Kasumi-1 (cell line): ENCODE measurements at regions not wholly inside any gene's neighbourhood (a gene's known extent, or its start where the extent isn't known, plus 50 kb on each side); places are given as distances from the start of the nearest gene placed in this dataset.
"Not testable (repeated sequence)": the region's sequence is repeated elsewhere in the genome, so short reads cannot be mapped to it uniquely, and the experiment has no call there.

Source experiments
- DNase-seq, 2 experiments: peaks; one replicate each; lab custom pipeline; 2025; lab: John Stamatoyannopoulos, UW

- no peak for DNase-seq
Observed at GRCh38 chr3:63719796-63720445, 67.4 kb downstream of the SNTN start.

GRCh38 chr3:63720951-63721350 lies 68.5 kb downstream of the SNTN start:
- not testable (repeated sequence) for DNase-seq

- no peak for DNase-seq
Observed at GRCh38 chr3:63724987-63725386, 72.5 kb downstream of the SNTN start.

GRCh38 chr3:63726656-63727055 lies 74.2 kb downstream of the SNTN start:
- DNase-seq = no peak

DNA sequence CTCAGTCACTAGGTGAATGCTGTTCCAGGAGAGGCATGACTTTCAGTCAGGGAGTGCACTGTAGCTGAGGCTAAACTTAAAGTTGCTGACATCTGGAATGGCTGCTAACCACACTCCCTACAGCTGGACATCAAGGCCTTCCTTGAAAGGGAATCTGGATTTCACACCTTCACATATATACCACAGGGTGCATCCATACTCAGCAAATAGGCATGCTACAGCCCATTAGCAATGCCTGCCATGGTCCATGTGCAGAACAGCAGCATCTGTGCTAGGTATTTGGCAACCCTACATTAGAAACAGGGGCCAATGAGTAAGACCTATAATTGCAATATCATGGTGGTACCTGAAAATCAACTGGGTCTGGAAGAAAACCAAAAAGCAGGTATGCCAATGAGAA lies 74.8 kb downstream of the SNTN start:
- no peak for DNase-seq

GRCh38 chr3:63731866-63732265 lies 79.4 kb downstream of the SNTN start:
- DNase-seq = no peak

DNA sequence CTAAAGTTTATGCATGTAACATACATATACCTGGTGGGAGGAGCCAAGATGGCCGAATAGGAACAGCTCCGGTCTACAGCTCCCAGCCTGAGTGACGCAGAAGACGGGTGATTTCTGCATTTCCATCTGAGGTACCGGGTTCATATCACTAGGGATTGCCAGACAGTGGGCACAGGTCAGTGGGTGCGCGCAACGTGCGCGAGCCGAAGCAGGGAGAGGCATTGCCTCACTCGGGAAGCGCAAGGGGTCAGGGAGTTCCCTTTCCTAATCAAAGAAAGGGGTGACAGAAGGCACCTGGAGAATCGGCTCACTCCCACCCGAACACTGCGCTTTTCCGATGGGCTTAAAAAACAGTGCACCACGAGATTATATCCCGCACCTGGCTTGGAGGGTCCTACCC lies 80.8 kb downstream of the SNTN start:
- DNase-seq = not testable (repeated sequence)

DNA sequence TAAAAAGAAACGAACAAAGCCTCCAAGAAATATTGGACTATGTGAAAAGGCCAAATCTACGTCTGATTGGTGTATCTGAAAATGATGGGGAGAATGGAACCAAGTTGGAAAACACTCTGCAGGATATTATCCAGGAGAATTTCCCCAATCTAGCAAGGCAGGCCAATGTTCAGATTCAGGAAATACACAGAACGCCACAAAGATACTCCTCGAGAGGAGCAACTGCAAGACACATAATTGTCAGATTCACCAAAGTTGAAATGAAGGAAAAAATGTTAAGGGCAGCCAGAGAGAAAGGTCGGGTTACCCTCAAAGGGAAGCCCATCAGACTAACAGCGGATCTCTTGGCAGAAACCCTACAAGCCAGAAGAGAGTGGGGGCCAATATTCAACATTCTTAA lies 82.2 kb downstream of the SNTN start:
- DNase-seq = not testable (repeated sequence)

- DNase-seq = not testable (repeated sequence)
Observed at GRCh38 chr3:63736757-63737156, 82.3 kb upstream of the C3orf49 start.

- not testable (repeated sequence) for DNase-seq
Observed at GRCh38 chr3:63738577-63738976, 80.5 kb upstream of the C3orf49 start.

- DNase-seq = no peak
Observed at GRCh38 chr3:63739474-63739873, 79.6 kb upstream of the C3orf49 start.

GRCh38 chr3:63740116-63740515 lies 79.0 kb upstream of the C3orf49 start:
- DNase-seq = no peak

DNA sequence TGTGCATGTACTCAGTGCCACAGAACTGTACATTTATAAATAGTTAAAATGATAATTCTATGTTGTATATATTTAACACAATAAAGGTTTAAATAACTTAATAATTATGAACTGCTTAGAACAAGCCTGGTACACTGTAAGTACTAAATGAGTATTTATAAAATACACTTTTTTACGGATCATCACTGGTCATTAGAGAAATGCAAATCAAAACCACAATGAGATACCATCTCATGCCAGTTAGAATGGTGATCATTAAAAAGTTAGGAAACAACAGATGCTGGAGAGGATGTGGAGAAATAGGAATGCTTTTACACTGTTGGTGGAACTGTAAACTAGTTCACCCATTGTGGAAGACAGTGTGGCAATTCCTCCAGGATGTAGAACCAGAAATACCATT lies 74.4 kb upstream of the C3orf49 start:
- DNase-seq = not testable (repeated sequence)

GRCh38 chr3:63745757-63746156 lies 73.3 kb upstream of the C3orf49 start:
- DNase-seq = no peak

- DNase-seq = no peak
Observed at GRCh38 chr3:63746211-63746610, 72.9 kb upstream of the C3orf49 start.

DNA sequence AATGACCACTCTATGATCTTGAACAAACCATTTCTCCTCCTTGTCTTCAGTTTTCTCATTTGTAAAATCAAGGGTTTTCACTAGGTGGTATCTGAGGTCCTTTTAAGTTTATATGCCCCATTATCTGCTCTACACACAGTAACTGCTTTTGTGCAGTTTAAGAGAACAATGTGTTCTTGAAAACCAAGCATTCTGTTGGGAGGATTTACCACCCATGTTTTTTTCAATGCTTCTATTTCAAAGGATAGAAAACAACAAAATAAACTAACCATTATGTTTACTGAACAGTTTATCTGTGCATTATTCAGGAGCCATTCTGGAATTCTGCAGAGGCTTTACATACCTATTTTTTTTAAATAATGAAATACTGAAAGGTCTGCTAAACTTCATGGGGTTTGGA lies 67.6 kb upstream of the C3orf49 start:
- no peak for DNase-seq

- peak; percentile 8 to 29 for DNase-seq
Observed at GRCh38 chr3:63753567-63753966, 65.5 kb upstream of the C3orf49 start.

- DNase-seq = no peak
Observed at GRCh38 chr3:63753995-63754394, 65.1 kb upstream of the C3orf49 start.

GRCh38 chr3:63762180-63762579 lies 56.9 kb upstream of the C3orf49 start:
- no peak for DNase-seq

DNA sequence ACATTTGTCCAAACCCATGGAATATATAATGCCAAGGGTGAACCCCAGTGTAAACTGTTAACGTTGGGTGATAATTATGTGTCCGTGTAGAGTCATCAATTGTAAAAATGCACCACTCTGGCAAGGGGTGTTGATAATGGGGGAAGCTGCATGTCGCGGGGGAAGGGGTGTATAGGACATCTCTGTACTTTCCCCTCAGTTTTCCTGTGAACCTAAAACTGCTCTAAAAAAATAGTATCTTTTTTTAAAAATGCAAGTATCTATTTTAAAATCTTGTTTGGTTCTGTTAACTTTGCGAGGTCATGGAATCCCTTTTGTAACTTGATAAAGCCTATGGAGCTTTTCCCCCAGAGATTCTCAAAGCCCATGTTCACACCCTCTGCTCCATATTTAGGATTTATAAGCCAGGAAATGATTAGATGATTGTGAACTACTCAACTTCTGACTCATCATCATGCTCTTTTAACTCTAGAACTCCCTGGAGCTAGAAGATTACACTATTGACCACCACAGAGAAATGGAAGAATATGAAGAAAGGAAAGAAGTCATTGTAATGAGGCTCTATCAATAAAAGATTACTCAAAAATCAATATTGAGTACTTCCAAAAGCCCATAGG lies 56.1 kb upstream of the C3orf49 start:
- DNase-seq = no peak

DNA sequence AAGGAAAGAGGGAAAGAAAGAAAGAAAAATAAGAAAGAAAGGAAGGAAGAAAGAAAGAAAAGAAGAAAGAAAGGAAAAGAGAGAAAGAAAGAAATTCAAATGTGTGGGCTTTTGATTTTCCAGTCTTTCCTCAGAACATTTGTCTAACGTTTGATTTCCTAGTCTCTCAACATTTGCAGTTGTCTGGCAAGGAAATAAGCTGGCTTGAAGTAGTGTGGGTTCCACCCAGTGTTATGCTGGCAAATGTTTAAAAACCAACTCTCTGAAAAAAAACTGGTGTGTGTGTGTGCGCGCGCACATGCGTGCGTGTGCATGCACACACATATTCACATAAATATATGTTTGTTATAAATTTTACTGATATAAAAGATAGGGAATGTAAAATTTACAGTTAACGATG lies 54.6 kb upstream of the C3orf49 start:
- no peak for DNase-seq

DNA sequence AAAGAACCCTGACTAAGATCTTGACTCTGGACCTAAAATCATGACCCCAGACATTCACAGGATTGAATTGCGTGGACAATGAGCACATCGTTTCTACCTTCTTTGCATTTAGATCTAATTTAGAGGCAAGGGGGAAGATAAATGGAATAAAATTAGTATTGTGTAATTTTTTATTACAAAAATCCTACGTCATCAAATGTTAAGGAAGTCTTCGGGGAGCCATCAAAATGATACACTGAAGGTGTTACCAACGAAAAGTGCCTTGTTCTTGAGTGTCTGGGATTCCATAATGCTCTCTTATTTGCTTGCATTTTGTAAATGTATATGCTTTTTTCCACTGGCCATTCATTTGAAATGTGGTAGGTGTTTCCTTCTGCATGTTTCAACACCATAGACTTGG lies 52.8 kb upstream of the C3orf49 start:
- no peak for DNase-seq

GRCh38 chr3:63768386-63768785 lies 50.7 kb upstream of the C3orf49 start:
- DNase-seq = no peak

- DNase-seq = no peak
Observed at GRCh38 chr3:63768888-63769287, 50.2 kb upstream of the C3orf49 start.
